ENCODE measurements at regions not wholly inside any gene's neighbourhood (a gene's known extent, or its start where the extent isn't known, plus 50 kb on each side); places are given as distances from the start of the nearest gene placed in this dataset.

GRCh38 chr10:130875897-130876472 lies 435.5 kb downstream of the TCERG1L start:
- no peak for DNase-seq (ENCODE audit: low read depth, low spot score)
- in situ Hi-C loops (cut with HindIII; ENCODE audit: low sequenced_read_pairs), result no loop called here
- H3K4me3 ChIP-seq (ENCODE audit: low read depth, low read length), result no peak overlapping the region
- TF ChIP-seq CTCF (IDR thresholded peaks at IDR 0.05; ENCODE audit: low read depth, low read length), result no peak

- in situ Hi-C loops (cut with HindIII; ENCODE audit: low sequenced_read_pairs), result no loop called here
- no peak for TF ChIP-seq CTCF (IDR thresholded peaks at IDR 0.05; ENCODE audit: low read depth, low read length)
- DNase-seq (ENCODE audit: low read depth, low spot score), result no peak
- no peak overlapping the region for H3K4me3 ChIP-seq (ENCODE audit: low read depth, low read length)
Measured at GRCh38 chr10:130877126-130877525, 434.4 kb downstream of the TCERG1L start.

GRCh38 chr10:130878131-130878530 lies 433.4 kb downstream of the TCERG1L start:
- no peak for TF ChIP-seq CTCF (IDR thresholded peaks at IDR 0.05; ENCODE audit: low read depth, low read length)
- no peak for DNase-seq (ENCODE audit: low read depth, low spot score)
- H3K4me3 ChIP-seq (ENCODE audit: low read depth, low read length), result no peak overlapping the region
- in situ Hi-C loops (cut with HindIII; ENCODE audit: low sequenced_read_pairs), result no loop called here

- H3K4me3 ChIP-seq (ENCODE audit: low read depth, low read length), result no peak overlapping the region
- DNase-seq (ENCODE audit: low read depth, low spot score), result no peak
- in situ Hi-C loops (cut with HindIII; ENCODE audit: low sequenced_read_pairs), result no loop called here
Measured at GRCh38 chr10:130882906-130883305, 428.6 kb downstream of the TCERG1L start.

GRCh38 chr10:130884456-130884855 lies 427.1 kb downstream of the TCERG1L start:
- no peak for DNase-seq (ENCODE audit: low read depth, low spot score)
- TF ChIP-seq CTCF (IDR thresholded peaks at IDR 0.05; ENCODE audit: low read depth, low read length), result no peak
- no peak overlapping the region for H3K4me3 ChIP-seq (ENCODE audit: low read depth, low read length)
- in situ Hi-C loops (cut with HindIII; ENCODE audit: low sequenced_read_pairs), result no loop called here

More at GRCh38 chr10:130882906-130883305, 428.6 kb downstream of the TCERG1L start:
- TF ChIP-seq CTCF (IDR thresholded peaks at IDR 0.05; ENCODE audit: low read depth, low read length), result no peak

- in situ Hi-C loops (cut with HindIII; ENCODE audit: low sequenced_read_pairs), result no loop called here
- DNase-seq (ENCODE audit: low read depth, low spot score), result no peak
- no peak for TF ChIP-seq CTCF (IDR thresholded peaks at IDR 0.05; ENCODE audit: low read depth, low read length)
- H3K4me3 ChIP-seq (ENCODE audit: low read depth, low read length), result no peak overlapping the region
Measured at GRCh38 chr10:130885021-130885655, 426.4 kb downstream of the TCERG1L start.
